Dedifferentiated amniotic fluid mesenchymal stem cell (primary cell): ENCODE measurements at regions not wholly inside any gene's neighbourhood (a gene's known extent, or its start where the extent isn't known, plus 50 kb on each side); places are given as distances from the start of the nearest gene placed in this dataset.
A peak's percentile ranks its signal among the peaks of the same experiment; 100 is the strongest.

Experiments used
- DNase-seq: peaks from one replicate; pipeline ENCODE4 v3.0.0-alpha.2; 2016; ENCODE audit errors: extremely low spot score

GRCh38 chr4:30783751-30784150 lies 63.6 kb downstream of the PCDH7 start:
- no peak for DNase-seq

- no peak for DNase-seq
These were observed 69.1 kb downstream of the PCDH7 start for GRCh38 chr4:30789219-30789671.

DNA sequence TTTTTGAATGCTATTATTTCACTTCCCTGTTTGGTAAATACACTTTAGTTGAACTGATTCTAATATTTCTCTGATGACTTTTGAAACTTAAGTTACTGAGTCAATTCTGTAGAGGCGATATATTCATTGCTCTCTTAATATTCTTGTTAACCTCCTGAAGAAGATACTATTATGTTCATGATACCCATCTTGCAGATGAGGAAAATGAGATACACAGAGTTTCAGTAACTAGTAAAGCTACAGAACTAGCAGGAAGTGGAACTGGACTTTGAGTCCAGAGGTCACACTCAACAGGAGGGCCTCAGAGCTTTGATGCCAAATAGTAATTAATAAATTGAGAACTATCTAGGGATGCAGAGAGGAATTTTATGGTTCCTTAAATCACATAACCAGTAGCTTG lies 70.0 kb downstream of the PCDH7 start:
- no peak for DNase-seq

DNA sequence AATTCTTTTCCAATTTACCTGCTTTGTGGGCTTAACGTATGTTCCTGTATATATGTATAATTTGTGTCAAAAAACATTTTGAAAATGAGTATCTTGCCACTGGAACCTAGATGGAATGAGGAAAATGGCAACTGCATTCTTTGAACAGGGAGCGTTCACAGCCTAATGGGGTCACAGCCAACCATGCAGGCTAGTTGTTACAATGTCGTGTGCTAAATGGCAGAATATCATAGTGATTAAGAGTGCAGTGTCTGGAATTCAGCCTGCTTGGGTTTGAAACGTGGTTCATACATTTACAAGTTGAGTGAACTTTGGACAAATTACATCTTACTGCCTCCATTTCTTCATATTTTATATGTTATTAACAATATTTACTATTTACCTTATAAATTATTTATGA lies 70.8 kb downstream of the PCDH7 start:
- DNase-seq: no peak

DNA sequence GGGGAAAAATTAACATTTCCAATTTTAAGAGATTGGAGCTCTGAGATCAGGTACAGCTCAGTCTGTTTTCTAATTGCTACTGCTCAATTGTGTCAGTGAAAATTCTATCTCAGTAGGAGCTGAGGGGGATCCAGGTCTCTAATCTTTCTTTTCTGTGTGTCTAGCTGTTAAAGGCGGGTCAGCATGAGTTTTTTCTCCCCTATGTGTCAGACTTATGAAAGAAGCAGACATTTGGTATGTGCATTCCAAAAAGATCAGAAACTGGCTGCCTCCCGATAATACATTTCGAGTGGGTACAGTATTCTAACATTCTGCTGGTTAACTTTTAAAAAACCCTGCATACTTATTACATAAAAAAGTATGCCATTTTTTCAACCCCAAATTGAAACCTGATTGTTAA lies 72.4 kb downstream of the PCDH7 start:
- DNase-seq: no peak

DNA sequence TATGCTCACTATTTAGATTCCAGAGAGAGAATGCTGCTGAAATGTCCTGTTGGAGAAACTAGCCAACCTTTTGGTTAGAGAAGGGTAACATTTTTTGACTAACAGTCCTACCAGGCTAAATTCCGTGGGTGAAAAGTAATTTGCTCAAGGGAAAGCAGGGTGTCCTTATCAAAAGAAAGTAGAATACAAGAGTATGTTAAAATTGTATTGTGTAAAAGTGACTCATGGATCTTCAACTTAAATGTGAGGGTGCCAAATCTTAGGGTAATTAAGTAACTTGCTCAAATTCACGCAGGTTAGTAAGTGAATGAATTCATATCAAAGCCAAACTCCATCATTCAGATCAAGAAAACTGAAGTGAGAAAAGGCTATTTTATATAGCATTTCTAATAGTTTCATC lies 81.7 kb downstream of the PCDH7 start:
- no peak for DNase-seq

DNA sequence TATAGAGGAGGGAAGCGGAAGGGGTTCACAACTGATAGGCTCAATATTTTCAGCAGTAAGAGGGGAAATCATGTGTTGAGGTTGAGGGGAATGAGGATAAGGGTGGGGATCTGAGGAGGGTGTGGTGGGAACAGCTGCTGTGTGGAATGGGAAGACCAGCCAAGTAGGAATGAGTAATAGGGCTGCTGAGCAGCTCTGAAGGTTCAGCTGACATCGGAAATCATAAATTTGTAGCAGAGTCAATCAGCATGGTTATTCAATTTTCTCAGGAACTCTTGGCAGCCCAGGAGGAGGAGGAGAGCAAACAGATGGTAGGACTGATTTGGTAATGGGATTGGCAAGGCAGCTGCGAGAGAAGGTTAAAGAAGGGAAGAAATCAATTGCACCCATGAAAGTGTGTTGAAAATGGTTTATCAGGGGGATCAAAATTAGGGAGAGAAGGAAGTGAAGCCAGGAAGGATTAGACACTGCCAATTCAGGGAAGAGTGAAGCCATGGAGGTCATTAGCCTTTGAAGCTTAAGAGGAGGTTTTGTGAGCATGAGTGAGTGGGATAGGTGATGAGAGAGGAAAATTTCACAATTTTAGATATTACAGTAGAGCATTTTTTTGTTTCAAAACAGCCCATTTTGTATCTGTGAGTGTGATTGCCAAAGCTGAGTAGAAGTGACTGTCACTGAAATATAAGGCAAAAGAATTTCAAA lies 82.6 kb downstream of the PCDH7 start:
- DNase-seq: peak; percentile 59

- no peak for DNase-seq
These were observed 88.1 kb downstream of the PCDH7 start for GRCh38 chr4:30808276-30808675.

DNA sequence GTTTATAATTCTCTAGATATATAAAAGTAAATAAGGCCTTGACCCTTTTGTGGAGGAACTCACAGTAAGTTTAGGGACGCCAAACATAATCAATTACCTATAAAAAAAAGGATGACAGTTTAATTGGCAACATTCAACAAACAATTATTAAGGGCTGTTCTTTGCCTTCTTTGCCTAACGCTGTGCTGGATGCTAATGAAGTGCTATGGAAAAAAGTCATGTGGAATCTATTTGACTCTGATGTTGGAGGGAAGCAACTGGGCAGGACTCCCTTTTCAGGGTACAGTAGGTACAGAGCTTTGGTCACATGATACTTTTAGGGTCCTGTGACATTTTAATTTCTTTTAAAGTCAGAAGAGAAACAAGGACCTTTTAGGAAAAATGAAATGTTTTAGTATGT lies 91.1 kb downstream of the PCDH7 start:
- DNase-seq: no peak

GRCh38 chr4:30815685-30816084 lies 95.5 kb downstream of the PCDH7 start:
- DNase-seq: no peak

- no peak for DNase-seq
These were observed 97.3 kb downstream of the PCDH7 start for GRCh38 chr4:30817447-30817846.

DNA sequence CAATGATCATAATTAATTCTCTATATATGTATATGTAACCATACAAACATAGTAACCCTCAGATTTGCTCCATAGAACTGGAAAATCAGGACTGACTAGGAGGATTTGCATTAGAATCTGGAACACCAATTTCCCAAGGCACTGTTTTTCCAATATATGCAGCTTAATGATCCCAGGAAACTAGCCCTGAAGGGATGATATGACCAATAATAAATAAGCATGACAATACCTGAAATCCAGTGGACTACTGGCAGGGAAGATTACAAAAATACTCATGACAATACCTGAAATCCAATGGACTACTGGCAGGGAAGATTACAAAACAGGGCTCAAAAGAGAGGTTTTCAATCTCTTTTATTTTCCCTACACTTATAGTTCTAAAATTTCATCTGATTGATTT lies 98.4 kb downstream of the PCDH7 start:
- no peak for DNase-seq

- DNase-seq: no peak
These were observed 101.1 kb downstream of the PCDH7 start for GRCh38 chr4:30821275-30821674.

DNA sequence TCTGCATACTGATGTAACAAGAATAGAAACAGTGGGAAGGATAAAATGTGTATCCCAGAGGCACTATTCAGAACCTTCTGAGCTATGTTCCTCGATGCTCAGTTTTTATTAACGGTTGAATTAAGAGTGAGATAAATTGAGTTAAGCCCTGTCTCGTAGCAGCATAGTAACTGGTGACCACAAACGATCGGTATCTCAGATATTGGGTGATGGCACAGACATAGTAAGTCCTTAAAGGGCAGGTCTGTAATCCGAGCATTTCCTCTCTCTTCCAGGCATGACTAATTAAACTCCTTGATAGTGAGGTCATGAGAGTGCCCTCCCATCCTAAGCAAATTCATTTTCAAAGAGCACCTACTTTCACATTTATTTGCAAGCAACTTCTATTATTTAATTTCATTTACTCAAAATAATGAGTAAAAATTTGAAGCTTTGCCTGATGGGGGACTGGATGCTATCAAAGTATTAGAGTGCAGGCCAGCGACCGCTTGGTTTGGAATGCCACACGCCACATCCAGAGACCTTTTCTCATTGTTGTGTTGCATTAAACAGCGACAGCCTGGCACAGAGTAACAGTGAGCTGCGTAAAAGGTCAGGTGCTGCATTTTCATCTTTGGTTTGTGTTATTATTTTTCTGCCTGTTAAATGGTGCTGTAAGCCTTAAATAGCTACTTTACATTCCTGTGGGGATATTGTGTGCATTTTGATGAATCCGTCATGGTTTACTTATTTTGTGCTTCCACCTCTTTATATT lies 101.9 kb downstream of the PCDH7 start:
- peak; percentile 46 for DNase-seq

DNA sequence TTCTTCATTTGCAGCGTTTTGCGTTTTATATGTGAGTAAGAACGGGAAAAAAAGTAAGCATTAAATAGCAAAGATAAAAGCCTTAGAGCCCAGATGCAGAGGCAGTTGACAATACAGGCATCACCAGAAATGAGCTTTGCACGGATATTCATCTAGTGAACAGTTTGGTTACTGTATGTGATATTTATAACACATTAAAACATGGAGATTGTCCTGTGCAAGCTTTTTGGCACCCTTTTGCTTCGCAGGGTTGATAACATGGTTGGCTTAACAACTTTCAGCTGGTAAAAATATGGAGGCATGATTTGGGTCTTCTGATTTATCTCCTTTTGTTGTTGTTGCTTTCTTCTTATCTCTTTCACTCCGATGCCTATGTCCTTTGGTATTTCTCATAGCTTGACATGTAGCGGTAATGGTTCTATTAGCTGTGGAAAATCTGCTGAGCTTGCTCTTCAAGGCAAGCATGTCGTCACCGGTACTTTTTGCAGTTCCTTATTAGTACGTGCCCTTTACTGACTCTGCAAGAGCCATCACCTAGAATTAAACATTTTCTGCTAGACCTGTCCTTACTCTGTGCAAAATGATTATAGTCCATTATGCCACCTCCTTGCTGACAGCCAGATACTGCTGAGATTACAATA lies 102.9 kb downstream of the PCDH7 start:
- DNase-seq: no peak

DNA sequence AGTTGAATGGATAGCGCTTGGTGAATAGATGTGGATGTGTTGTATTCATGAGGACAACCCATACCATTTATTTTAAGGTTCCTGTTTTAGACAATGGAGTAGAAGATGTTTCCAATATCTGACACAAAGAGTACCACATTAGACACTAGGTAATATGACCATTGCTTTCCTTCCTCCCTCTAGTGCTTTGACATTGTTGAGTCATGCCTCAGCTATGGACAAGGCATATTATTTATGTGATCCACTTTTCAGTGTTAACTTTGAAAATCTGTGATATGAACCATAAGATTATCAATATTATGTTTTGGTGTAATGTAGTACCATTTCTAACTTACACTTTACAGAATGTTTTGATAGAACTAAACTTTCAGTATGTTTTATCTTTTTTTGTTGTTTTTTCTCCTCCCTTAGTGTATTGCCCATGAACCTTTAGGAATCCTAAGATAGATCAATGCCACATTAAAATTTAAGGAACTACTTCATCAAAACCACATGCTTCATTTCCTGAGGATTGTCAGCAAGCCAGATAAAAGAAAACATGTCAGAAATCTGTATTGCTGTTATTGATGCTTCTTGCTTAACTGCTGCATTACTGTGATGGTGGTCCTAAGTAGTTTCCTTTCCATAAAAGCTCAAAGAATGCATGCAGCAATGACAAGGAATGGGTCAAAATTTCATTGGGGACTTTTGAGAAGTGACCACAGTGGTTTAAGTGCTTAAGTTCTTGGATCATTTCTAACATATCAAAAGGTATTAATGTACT lies 105.0 kb downstream of the PCDH7 start:
- DNase-seq: no peak

DNA sequence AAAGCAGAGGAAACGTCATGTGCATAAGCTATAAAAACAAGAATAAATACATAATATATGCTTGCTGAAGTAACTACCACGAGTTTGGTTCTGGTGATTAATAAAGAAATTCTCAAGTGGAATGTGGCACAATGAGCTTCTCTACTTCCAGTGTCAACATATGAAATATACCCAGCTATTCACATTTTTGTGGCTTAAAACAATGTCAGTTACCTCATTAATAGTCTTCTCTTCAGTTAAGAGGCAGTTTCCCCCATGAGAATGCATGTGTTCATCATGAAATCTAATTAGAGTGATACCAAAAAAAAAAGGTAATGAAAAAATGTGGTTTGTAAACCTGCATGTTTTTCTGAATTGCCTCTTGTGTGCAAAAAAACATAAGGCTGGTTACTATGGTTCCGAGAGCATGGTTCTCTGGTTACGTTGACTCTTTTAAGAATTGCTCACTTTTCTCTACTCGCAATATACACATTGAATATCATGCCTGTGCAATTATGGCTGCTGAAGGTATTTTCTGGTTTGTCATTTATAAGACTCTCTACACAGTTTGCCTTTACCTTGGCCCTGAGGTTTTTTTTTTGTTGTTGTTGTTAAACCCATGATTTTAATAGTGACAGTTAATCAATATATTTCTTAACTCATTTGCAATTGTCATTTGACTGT lies 108.2 kb downstream of the PCDH7 start:
- peak; percentile 18 for DNase-seq

- no peak for DNase-seq
These were observed 112.5 kb downstream of the PCDH7 start for GRCh38 chr4:30832639-30833038.

DNA sequence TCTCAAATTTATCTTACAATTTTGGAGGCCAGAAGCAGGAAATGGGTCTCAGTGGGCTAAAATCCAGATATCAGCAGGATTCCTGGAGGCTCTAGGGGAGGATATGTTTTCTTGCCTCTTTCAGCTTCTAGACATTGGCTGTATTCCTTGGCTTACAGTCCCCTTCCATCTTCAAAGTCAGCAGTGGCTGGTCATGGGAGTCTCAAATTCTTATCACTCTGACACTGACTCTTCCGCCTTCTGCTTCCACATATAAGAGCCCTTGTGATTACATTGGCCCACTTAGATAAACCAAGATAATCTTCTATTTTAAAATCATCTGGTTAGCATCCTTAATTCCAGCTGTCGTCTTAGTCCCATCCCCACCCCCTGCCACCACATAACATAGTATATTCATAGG lies 113.0 kb downstream of the PCDH7 start:
- DNase-seq: no peak

- DNase-seq: no peak
These were observed 114.9 kb downstream of the PCDH7 start for GRCh38 chr4:30835044-30835443.

DNA sequence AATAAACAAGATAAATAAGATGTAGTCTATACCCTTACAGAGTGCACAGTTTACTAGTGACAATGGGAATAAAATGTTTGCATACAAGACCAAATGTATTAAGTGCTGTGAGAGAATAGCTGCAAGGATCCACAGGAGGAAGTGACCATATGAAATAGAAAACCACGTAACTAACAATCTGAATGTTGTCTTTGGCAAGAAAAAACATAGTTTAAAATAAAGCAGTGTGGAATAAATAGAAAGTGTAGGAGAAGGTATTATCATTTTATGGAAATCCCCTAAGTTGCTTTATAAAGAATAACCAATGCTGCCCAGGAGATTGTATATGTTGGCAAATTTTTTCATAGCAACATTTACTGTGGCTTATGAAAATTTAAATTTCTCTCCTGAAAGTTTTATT lies 116.1 kb downstream of the PCDH7 start:
- DNase-seq: no peak

DNA sequence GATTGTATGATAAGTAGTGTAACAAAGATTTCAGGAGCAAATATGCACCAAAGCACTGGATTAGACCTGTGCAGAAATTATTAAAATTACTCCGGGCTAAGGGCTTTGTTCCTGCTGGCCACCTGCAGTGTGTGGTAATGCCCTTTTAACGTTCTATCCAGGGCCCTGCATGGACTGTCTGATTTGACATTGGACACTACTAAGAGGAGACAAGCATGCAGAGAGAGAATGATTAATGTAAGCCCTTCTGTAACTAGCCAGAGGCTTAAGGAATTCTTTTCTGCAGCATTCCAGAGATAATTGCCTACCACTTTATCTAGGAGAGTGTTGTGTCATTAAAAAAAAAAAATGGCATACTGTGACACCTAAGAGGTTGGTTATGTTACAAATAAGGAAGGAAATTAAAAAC lies 117.0 kb downstream of the PCDH7 start:
- no peak for DNase-seq
